Neuronal stem cell (in vitro differentiated cells): ENCODE measurements at regions not wholly inside any gene's neighbourhood (a gene's known extent, or its start where the extent isn't known, plus 50 kb on each side); places are given as distances from the start of the nearest gene placed in this dataset.

Experiments used
- DNase-seq: peaks from one replicate; pipeline ENCODE4 v3.0.0-alpha.2; 2013; ENCODE audit warnings: low spot score
- H2AFZ ChIP-seq: one replicate; pipeline ENCODE4 v1.6.1; 2013; ENCODE audit warnings: mild to moderate bottlenecking, low read length, inconsistent platforms
- H2AK5ac ChIP-seq: 2 replicates; pipeline ENCODE4 v1.6.1; 2013; ENCODE audit warnings: low read depth, mild to moderate bottlenecking, inconsistent platforms, low read length, moderate library complexity, mixed read lengths
- H2BK120ac ChIP-seq: 2 replicates; pipeline ENCODE4 v1.6.1; 2013; ENCODE audit warnings: low read depth, mild to moderate bottlenecking, inconsistent platforms, low read length, moderate library complexity, mixed read lengths
- H2BK12ac ChIP-seq: one replicate; pipeline ENCODE4 v1.6.1; 2013; ENCODE audit warnings: low read length, inconsistent platforms
- H2BK15ac ChIP-seq: 2 replicates; pipeline ENCODE4 v1.6.1; 2013; ENCODE audit warnings: mild to moderate bottlenecking, low read length, inconsistent platforms, mixed read lengths
- H2BK5ac ChIP-seq: one replicate; pipeline ENCODE4 v1.6.1; 2013; ENCODE audit warnings: inconsistent platforms, mild to moderate bottlenecking, low read length, moderate library complexity
- H3K14ac ChIP-seq: one replicate; pipeline ENCODE4 v1.6.1; 2013; ENCODE audit warnings: low read length, inconsistent platforms
- H3K18ac ChIP-seq: 2 replicates; pipeline ENCODE4 v1.6.1; 2013; ENCODE audit warnings: low read length, inconsistent platforms
- H3K23ac ChIP-seq: 2 replicates; pipeline ENCODE4 v1.6.1; 2013; ENCODE audit warnings: low read depth, mild to moderate bottlenecking, mixed read lengths, low read length, inconsistent platforms; ENCODE audit not compliant: poor library complexity
- H3K27ac ChIP-seq: replicated peaks from 3 replicates; pipeline ENCODE4 v1.5.1; 2013; ENCODE audit warnings: low read length, inconsistent platforms
- H3K27me3 ChIP-seq, 3 experiments: 2 replicates each; pipeline ENCODE4 v1.6.1; 2013; ENCODE audit warnings: low read length in 3 of 3, mild to moderate bottlenecking in 2 of 3, inconsistent platforms in 1 of 3, low read depth in 1 of 3, mixed read lengths in 1 of 3, moderate library complexity in 1 of 3; ENCODE audit not compliant: control insufficient read depth in 3 of 3, insufficient read depth in 3 of 3
- H3K36me3 ChIP-seq, 2 donors: replicated peaks in 1 of 2; 2 replicates each; pipeline ENCODE4 v1.6.1; 2013; ENCODE audit warnings: low read length in 2 of 2; ENCODE audit not compliant: control insufficient read depth in 2 of 2, insufficient read depth in 2 of 2
- H3K4ac ChIP-seq: 2 replicates; pipeline ENCODE4 v1.6.1; 2013; ENCODE audit warnings: inconsistent platforms, mild to moderate bottlenecking, low read length, moderate library complexity
- H3K4me1 ChIP-seq, 2 donors: 1 replicate in 1 of 2; 2 replicates in 1 of 2; pipeline ENCODE4 v1.6.1; 2013; ENCODE audit warnings: low read length in 2 of 2, low read depth in 1 of 2; ENCODE audit not compliant: control insufficient read depth in 2 of 2, insufficient read depth in 1 of 2
- H3K4me2 ChIP-seq: one replicate; pipeline ENCODE4 v1.6.1; 2013; ENCODE audit warnings: mild to moderate bottlenecking, low read length, inconsistent platforms; ENCODE audit not compliant: insufficient read depth, poor library complexity, severe bottlenecking
- H3K4me3 ChIP-seq, 2 donors: 2 replicates each; pipeline ENCODE4 v1.5.1; 2013; ENCODE audit warnings: low read length in 2 of 2, mild to moderate bottlenecking in 2 of 2, inconsistent platforms in 1 of 2, moderate library complexity in 1 of 2
- H3K79me1 ChIP-seq: one replicate; pipeline ENCODE4 v1.6.1; 2013; ENCODE audit warnings: low read depth, mild to moderate bottlenecking, inconsistent platforms, low read length, moderate library complexity
- H3K9ac ChIP-seq: one replicate; pipeline ENCODE4 v1.6.1; 2013; ENCODE audit warnings: mild to moderate bottlenecking, low read depth, low read length, inconsistent platforms; ENCODE audit not compliant: poor library complexity
- H3K9me3 ChIP-seq, 2 donors: replicated peaks in 1 of 2; 2 replicates each; pipeline versions ENCODE3 to v1.6.1; 2013; ENCODE audit warnings: low read length in 2 of 2, mild to moderate bottlenecking in 2 of 2, inconsistent platforms in 1 of 2, low read depth in 1 of 2, mixed read lengths in 1 of 2, moderate library complexity in 1 of 2; ENCODE audit not compliant: control insufficient read depth in 2 of 2, insufficient read depth in 1 of 2
- H4K8ac ChIP-seq: one replicate; pipeline ENCODE4 v1.6.1; 2013; ENCODE audit warnings: low read depth, mild to moderate bottlenecking, inconsistent platforms, low read length, moderate library complexity
- H4K91ac ChIP-seq: one replicate; pipeline ENCODE4 v1.6.1; 2013; ENCODE audit warnings: low read length, low read depth, mild to moderate bottlenecking, inconsistent platforms; ENCODE audit not compliant: poor library complexity
- WGBS, 2 donors: extraction: QIAGEN DNeasy Blood & Tissue Kit; methylation state at CpG; one replicate each; pipeline ENCODE4 v1.1.7; 2013; ENCODE audit warnings: missing lambda C conversion rate in 2 of 2, mixed read lengths in 1 of 2; ENCODE audit not compliant: insufficient read length in 2 of 2, insufficient replicate concordance in 1 of 2; ENCODE audit errors: extremely low coverage in 2 of 2; 5-methylcytosine and 5-hydroxymethylcytosine counted together

DNA sequence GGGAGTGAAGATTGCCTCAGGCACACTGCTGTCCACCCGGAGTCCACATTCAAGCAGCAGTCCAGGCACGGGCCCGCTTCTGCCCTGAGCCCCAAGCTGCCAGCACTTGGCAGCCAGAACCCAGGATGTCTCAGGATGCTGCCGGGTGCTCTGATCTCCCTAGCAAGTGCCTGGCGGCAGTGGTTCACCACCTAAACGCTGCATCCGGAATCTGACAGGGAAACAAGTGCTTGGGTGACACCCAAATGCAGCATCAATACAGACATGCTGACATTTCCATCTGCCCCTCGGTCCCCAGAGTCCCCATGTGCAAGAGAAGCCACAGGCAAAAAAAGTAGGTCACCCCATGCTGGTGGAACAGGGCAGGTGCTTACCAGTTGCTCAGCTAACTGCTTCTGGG lies 197.1 kb upstream of the RPL38 start:
- peak overlapping the region; percentile 24 for H3K18ac ChIP-seq
- no peak overlapping the region for H3K4me3 ChIP-seq
- H2BK15ac ChIP-seq: peak overlapping the region; percentile 9
- H4K91ac ChIP-seq: no peak overlapping the region
- no peak overlapping the region for H4K8ac ChIP-seq
- H3K14ac ChIP-seq: no peak overlapping the region
- no peak overlapping the region for H2BK5ac ChIP-seq
- H3K4me2 ChIP-seq: no peak overlapping the region
- H3K4me1 ChIP-seq: peaks cover 0 to 19% of the 10 kb centered on the region in 2 donors
- no peak overlapping the region for H3K9ac ChIP-seq
- H2AK5ac ChIP-seq: peak overlapping the region; percentile 81
- no peak overlapping the region for H3K4ac ChIP-seq
- no peak for DNase-seq
- H3K9me3 ChIP-seq: no peaks in the 10 kb centered on the region
- no peak overlapping the region for H2AFZ ChIP-seq
- H3K36me3 ChIP-seq: no peaks in the 10 kb centered on the region
- H3K23ac ChIP-seq: no peak overlapping the region
- H2BK120ac ChIP-seq: peak overlapping the region; percentile 4
- no peak overlapping the region for H3K27ac ChIP-seq
- H3K27me3 ChIP-seq: peaks cover 0 to 8% (median 2%) of the 10 kb centered on the region in 3 experiments
- no CpG with 5 or more reads among the region's 8 CpGs for WGBS, 2 donors
- no peaks in the 10 kb centered on the region for H3K79me1 ChIP-seq
- H2BK12ac ChIP-seq: peak overlapping the region; percentile 14

DNA sequence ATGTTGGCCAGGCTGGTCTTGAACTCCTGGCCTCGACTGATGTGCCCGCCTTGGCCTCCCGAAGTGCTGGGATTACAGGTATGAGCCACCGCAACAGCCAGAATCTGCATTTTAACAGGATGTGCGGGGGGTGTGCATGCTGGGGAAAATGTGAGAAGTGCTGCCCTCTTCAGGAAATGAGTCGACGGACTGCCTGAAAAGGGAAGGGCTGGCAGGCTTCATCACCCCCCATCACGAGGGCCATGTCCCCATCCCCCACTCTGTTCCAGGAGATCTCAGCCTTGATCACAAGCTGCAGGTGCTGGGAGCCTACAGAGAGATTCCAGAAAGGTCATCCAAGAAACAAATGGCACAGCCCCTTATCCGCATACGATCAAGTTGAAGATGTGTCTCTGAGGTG lies 195.3 kb upstream of the RPL38 start:
- Histone ChIP-seq H3K4me1 (peaks cover 0 to 25% of the 10 kb centered on the region in 2 donors), H3K14ac (no peak overlapping the region), H2BK12ac (no peak overlapping the region), H3K27ac (no peak overlapping the region), H3K4ac (no peak overlapping the region), H2BK5ac (no peak overlapping the region), H3K9me3 (no peaks in the 10 kb centered on the region), H2AK5ac (no peak overlapping the region), H3K18ac (no peak overlapping the region), H3K9ac (no peak overlapping the region), H4K91ac (no peak overlapping the region), H3K23ac (no peak overlapping the region), H3K4me3 (no peak overlapping the region), H3K4me2 (no peak overlapping the region), H3K27me3 (peaks cover 0 to 8% (median 0%) of the 10 kb centered on the region in 3 experiments), H2BK15ac (no peak overlapping the region), H2BK120ac (no peak overlapping the region), H2AFZ (no peak overlapping the region), H3K79me1 (no peaks in the 10 kb centered on the region), H3K36me3 (no peaks in the 10 kb centered on the region), H4K8ac (no peak overlapping the region)
- WGBS, 2 donors: no CpG with 5 or more reads among the region's 10 CpGs
- no peak for DNase-seq

DNA sequence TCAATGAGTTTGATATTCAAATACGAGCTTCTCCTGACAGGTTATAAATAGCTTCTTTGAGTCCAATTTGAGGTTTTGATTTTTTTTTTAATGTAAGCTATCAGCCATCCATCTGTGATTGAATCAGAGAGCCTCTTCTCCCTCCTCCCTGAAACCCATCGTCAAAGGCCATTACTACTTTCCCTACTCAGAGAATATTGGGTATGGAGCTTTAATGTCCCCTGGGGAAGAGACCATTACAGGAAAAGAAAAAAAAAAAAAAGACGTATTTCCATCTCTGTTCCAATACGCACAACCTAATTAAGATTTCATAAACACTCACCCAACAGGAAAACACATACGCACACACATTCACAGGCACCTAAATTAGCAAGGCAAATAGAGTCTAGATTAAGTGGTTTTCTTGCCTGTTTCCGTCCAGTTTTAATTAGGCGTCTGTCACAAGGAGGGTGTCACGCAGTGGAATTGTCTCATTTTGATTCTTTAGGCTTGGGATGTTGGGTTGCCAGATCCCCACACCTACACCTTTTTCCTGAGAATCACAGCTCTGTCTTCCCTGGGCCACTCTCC lies 194.3 kb upstream of the RPL38 start:
- Histone ChIP-seq H3K79me1 (no peaks in the 10 kb centered on the region), H2BK15ac (no peak overlapping the region), H3K23ac (no peak overlapping the region), H3K36me3 (no peaks in the 10 kb centered on the region), H4K91ac (no peak overlapping the region), H2AK5ac (no peak overlapping the region), H3K4me3 (no peak overlapping the region), H3K4me1 (peaks cover 0 to 27% of the 10 kb centered on the region in 2 donors), H4K8ac (no peak overlapping the region), H3K18ac (no peak overlapping the region), H3K27me3 (peaks cover 0 to 8% (median 0%) of the 10 kb centered on the region in 3 experiments), H2BK12ac (peak overlapping the region; percentile 52), H3K9me3 (no peaks in the 10 kb centered on the region), H2AFZ (no peak overlapping the region), H3K27ac (no peak overlapping the region), H2BK5ac (no peak overlapping the region), H3K4ac (no peak overlapping the region), H2BK120ac (no peak overlapping the region), H3K9ac (no peak overlapping the region), H3K4me2 (no peak overlapping the region), H3K14ac (no peak overlapping the region)
- WGBS, 2 donors: no CpG with 5 or more reads among the region's 8 CpGs
- DNase-seq: no peak

DNA sequence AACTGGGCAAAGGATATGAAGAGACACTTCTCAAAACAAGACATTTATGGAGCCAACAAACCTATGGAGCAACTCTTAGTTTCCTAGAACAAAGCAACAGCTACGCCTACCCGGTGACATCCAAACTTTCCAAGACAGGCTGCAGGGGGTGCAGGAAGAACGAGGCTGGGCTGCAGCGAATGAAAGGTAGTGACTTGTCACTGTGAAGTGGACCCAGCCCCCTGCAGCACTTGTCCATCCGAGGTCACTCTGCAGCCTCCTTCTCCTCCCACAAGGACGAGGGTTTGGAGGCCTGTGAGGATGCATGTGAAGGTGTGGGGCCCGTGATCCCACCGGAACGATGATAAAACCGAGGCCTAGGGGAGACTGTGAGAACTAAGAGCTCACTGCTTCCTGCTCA lies 192.6 kb upstream of the RPL38 start:
- no peak overlapping the region for H4K8ac ChIP-seq
- H3K9me3 ChIP-seq: peaks cover 0 to 4% of the 10 kb centered on the region in 2 donors
- H2BK5ac ChIP-seq: no peak overlapping the region
- no peak for DNase-seq
- no peak overlapping the region for H3K14ac ChIP-seq
- no peak overlapping the region for H2BK120ac ChIP-seq
- no peak overlapping the region for H3K4me3 ChIP-seq
- no peak overlapping the region for H3K4ac ChIP-seq
- no peak overlapping the region for H2AK5ac ChIP-seq
- H3K4me2 ChIP-seq: no peak overlapping the region
- no peak overlapping the region for H3K9ac ChIP-seq
- no peak overlapping the region for H3K23ac ChIP-seq
- H3K4me1 ChIP-seq: peaks cover 0 to 32% of the 10 kb centered on the region in 2 donors
- no peak overlapping the region for H2BK15ac ChIP-seq
- WGBS, 2 donors: no CpG with 5 or more reads among the region's 10 CpGs
- H3K27me3 ChIP-seq: peaks cover 0 to 10% (median 0%) of the 10 kb centered on the region in 3 experiments
- peak overlapping the region; percentile 69 for H3K18ac ChIP-seq
- no peak overlapping the region for H2BK12ac ChIP-seq
- no peak overlapping the region for H2AFZ ChIP-seq
- no peak overlapping the region for H3K27ac ChIP-seq
- H3K79me1 ChIP-seq: no peaks in the 10 kb centered on the region
- H3K36me3 ChIP-seq: no peaks in the 10 kb centered on the region
- H4K91ac ChIP-seq: no peak overlapping the region
